ENCODE measurements at regions not wholly inside any gene's neighbourhood (a gene's known extent, or its start where the extent isn't known, plus 50 kb on each side); places are given as distances from the start of the nearest gene placed in this dataset.

GRCh38 chr9:89234205-89235067 lies 55.8 kb upstream of the SHC3 start:
- DNase-seq (ENCODE audit: low spot score), result no peak

- DNase-seq (ENCODE audit: low spot score), result no peak
Observed at GRCh38 chr9:89236955-89237573, 58.4 kb upstream of the SHC3 start.

DNA sequence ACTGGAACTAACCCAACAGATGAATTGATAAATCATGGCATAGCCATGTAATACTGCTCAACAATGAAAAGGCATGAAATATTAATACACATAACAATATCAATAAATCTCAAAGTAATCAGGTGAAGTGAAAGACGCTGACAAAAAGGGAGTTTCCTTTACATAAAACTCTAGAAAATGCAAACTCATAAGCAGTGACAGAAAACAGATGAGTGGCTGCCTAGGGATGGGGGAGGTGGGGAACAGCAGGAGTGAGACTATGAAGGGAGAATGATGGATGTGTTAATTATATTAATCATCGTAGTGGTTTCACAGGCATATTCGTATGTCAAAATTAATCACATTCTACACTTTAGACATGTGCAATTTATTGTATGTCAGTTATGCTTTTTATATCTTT lies 59.8 kb upstream of the SHC3 start:
- DNase-seq (ENCODE audit: low spot score), result no peak

DNA sequence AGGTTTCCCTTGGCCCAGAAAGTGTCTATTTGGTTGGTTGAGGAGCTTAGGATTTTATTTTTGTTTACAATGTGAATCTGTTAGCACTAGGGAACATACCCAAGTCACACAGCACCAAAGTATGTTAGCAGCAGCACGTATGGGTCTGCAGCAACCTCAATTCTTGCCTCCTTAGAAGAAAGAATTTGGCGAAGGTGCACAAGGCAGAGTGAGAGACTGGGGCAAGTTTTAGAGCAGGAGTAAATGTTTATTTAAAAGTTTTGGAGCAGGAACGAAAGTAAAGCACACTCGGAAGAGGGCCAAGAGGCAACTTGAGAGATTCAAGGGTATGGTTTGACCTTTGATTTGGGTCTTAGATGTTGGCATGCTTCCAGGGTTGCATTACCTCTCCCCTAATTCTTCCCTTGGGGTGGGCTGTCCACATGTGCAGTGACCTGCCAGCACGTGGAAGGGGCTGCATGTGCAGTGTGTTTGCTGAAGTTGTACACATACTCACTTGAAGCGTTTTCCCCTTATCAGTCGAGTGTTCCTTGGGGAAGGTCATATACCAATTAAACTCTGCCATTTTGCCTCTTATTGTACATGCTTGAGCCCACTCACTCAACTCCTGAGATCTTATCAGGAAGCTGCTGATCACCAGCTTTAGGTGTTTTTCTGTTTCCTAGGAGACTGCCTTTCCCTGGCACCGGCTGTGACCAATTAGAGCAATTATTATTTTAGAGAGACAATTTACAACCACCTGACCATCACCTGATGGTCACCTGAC lies 64.9 kb upstream of the SHC3 start:
- DNase-seq (ENCODE audit: low spot score), result no peak

DNA sequence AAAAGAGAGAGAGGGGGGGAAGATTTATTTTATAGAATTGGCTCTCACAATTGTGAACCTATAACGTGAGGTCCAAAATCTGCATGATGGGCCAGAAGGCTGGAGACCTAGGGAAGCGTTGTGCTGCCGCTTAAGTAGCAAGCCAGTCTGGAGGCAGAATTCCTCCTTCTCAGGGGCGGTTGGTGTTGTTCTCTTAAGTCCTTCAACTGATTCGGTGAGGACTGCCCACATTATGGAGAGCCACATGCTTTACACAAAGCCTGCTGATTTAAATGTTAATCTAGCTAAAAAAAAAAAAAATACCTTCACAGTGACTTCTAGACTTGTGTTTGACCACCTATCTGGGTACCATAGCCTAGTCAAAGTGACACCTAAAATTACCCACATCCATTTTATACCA lies 64.2 kb upstream of the CKS2 start:
- no peak for DNase-seq (ENCODE audit: low spot score)

DNA sequence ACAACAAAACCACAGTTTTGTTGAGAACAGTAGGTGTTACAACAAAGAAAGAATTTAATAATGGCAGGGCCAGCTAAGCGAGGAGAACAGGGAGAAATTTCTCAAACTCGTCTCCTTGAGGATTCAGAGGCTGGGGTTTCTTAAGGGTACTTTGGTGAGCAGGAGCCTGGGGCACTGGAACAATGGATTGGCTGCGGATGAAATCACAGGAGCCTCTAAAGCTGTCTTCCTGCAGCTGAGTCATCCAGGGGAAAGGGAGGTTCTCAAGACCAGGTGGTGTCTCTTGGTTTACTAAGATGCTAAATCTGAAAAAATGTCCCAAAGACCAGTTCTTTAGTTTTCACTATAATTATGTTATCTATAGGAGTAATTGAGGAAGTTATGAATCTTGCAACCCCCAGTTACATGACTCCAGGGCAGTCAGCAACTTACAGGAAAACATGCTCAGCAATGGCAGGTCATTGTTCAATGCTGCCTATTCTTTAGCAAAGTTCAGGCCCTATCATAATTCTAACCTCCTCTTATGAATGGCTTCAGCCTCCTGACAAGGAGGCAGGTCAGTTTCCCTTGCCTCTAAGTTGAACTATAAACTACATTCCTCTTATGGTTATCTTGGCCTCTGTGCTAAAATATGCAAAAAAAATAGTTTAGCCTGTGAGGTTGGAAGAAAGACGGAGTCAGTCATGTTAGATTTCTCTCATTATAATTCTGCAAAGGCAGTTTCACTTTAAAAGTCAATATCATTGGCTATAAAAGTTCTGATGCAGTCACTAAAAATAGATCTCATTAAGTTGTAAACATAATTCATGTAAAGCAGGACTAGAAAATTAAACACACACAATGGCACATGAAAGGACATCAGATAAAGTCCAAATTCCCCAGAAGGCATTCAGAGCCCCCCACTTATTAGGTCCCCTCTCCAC lies 63.3 kb upstream of the CKS2 start:
- no peak for DNase-seq (ENCODE audit: low spot score)

- no peak for DNase-seq (ENCODE audit: low spot score)
Observed at GRCh38 chr9:89249001-89249400, 62.0 kb upstream of the CKS2 start.

DNA sequence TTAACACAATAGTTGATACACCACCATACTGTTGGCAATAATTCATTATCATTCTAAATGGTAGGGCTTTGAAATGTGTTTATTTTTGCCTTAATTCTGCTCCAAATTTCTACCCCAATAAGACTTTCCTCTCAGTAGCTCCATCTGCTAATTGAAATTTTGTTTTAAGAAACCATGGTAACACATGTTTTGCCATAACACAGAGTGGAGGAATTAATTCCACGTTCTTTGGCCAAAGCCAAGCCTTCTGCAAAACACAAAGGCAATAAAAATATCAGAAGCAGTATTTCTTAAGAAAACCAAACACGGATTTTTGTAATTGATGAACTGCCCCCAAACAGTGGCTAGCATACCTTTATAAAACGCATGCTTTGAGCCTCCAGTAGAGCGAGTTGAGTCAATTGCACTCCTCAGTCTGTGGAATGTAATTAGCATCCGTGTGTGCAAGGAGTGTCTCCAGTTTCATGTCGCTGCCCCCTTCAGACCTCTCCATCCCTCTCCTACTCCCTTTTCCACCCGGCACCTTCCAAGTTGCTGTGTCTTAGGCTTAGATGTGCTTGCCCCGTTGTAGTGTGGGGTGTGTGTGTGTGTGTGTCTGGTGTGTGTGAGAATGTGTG lies 58.2 kb upstream of the CKS2 start:
- no peak for DNase-seq (ENCODE audit: low spot score)

- no peak for DNase-seq (ENCODE audit: low spot score)
Observed at GRCh38 chr9:89254058-89254772, 56.8 kb upstream of the CKS2 start.

DNA sequence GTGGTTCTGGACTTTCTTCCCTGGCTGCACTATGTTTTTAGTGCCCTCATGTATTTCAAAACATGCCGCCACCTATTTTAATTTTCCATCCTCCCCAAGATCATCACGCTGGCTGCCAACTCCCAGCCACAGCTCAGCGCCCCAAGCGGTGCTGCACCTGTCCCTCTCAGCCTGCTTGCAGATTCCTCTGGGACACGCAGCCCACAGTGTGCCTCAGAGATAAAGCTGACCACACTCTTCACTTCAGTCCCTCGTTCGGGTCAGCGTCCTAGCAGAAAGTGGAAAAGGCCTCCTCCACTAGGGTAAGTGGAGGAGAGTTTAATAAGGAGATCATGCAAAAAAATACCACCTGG lies 56.2 kb upstream of the CKS2 start:
- peak; percentile 36 for DNase-seq (ENCODE audit: low spot score)

DNA sequence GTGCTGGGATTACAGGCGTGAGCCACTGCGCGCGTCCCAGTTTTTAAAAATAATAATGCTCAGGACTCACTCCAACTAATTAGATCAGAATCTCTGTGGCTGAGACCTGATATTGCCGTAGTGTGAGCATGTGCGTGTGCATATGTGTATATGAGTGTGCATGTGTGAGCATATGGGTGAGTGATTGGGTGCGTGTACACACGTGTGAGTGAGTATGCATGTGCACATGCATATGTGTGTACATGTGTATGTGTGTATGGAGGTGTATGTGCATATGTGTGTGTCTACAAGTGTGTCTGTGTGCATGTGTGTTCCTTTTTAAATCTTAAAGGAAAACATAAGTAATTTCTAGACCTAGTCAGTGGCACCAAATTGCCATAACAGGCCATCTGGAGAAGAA lies 54.8 kb upstream of the CKS2 start:
- no peak for DNase-seq (ENCODE audit: low spot score)

DNA sequence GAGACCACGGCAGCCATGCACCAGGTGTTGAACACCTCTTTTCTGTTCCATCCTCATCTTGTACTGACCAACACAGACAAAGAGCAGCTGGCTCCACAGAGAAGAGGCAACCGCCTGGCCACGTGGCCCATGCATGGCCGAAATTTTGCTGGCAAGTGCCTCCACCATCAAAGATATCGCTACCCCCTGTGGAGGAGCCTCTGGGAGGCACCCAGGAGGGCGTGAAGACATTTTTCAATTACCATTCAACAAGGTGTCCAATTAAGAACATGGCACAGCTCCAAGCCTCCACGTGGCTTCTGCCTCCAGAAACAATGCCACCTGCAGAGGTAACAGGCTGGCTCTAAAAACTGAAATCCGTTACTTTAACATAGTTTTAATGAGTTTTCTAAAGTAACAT lies 54.4 kb upstream of the CKS2 start:
- no peak for DNase-seq (ENCODE audit: low spot score)

GRCh38 chr9:89260525-89260924 lies 50.5 kb upstream of the CKS2 start:
- DNase-seq (ENCODE audit: low spot score), result no peak
